GM18907 (cell line): ENCODE measurements at regions not wholly inside any gene's neighbourhood (a gene's known extent, or its start where the extent isn't known, plus 50 kb on each side); places are given as distances from the start of the nearest gene placed in this dataset.

Source experiments
- ATAC-seq: cut with Tn5 transposase; IDR thresholded peaks from one replicate; pipeline ENCODE4 v1.9.1; 2021; ENCODE audit warnings: mild to moderate bottlenecking, moderate library complexity; ENCODE audit not compliant: unreplicated experiment

GRCh38 chr15:61420546-61420945, 191.4 kb upstream of the RORA start:
- no peak for ATAC-seq

DNA sequence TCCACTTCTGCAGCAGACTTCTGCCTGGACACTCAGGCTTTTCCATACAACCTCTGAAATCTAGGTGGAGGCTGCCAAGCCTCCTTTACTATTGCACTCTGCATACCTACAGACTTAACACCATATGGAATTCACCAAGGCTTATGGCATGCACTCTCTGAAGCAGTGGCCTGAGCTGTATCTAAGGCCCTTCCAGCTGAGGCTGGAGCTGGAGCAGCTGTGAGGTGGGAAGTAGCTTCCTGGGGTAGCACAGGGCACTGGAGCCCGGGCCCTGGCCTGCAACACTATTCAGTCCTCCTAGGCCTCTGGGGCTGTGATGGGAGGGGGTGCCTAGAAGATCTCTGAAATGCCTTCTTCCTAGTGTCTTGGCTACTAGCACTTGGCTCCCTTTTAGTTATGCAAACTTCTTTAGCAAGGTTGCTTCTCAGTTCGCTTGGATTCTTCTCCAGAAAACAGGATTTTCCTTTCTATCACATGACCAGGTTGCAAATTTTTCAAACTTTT, 186.6 kb upstream of the RORA start:
- no peak for ATAC-seq

GRCh38 chr15:61411902-61412510, 182.9 kb upstream of the RORA start:
- ATAC-seq, result no peak

- no peak for ATAC-seq
Observed at GRCh38 chr15:61410662-61411061, 181.6 kb upstream of the RORA start.

- no peak for ATAC-seq
Observed at GRCh38 chr15:61404567-61404966, 175.5 kb upstream of the RORA start.

- no peak for ATAC-seq
Observed at GRCh38 chr15:61403884-61404283, 174.8 kb upstream of the RORA start.

- no peak for ATAC-seq
Observed at GRCh38 chr15:61401903-61402698, 173.0 kb upstream of the RORA start.

GRCh38 chr15:61398310-61398709, 169.2 kb upstream of the RORA start:
- no peak for ATAC-seq

- ATAC-seq, result no peak
Observed at GRCh38 chr15:61396235-61396919, 167.3 kb upstream of the RORA start.

- ATAC-seq, result no peak
Observed at GRCh38 chr15:61393949-61394348, 164.8 kb upstream of the RORA start.

GRCh38 chr15:61393524-61393923, 164.4 kb upstream of the RORA start:
- no peak for ATAC-seq

DNA sequence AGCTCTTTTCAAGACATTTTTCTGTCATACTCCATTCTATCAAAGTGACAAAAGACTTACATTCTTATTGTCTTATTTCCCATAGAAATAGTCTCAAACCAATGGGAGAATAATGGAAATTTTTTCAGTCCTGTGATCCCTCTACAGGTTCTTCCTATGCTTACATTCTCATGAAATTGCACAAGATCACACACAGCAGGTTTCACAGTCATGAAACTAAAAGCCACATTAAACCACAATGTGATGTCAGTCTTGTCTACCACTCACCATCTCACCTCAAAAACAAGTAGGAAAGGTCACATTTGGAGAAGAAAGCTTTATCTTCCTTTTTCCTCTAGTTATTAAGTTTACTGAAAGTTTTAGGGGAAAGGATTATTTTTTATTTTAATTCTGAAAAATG, 161.0 kb upstream of the RORA start:
- no peak for ATAC-seq

DNA sequence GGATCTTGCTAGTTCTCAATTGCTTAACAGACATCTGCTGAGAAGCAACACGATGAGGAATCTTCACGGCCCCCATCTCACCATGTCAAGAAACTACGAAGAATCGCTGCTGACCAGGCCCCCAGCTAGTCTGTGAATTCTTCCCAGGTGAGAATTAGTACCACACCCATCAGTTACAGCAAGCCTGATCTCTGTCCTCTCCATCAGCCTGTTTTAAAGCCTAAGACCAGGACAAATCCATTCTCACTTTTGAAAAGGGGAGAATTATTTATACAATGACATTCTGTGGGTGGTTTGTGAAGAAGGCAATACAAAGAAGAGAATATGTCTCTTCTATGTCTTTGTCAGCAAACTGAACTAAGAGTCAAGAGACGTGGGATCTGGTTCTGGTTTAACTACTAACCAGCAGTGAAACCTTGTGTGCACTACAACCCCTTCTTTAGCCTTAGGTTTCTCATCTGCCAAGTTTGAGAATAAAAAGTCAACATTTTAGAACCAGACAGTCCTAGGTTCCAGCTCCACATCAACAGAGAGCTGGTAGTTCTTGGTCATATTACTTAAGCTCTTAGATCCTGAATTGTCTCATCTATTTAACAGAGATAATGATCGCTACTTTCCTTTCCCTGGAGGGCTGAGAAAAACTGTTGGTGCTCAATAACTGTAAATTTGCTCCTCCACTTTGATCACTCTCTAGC, 160.4 kb upstream of the RORA start:
- no peak for ATAC-seq

GRCh38 chr15:61387675-61388074, 158.6 kb upstream of the RORA start:
- ATAC-seq, result no peak

DNA sequence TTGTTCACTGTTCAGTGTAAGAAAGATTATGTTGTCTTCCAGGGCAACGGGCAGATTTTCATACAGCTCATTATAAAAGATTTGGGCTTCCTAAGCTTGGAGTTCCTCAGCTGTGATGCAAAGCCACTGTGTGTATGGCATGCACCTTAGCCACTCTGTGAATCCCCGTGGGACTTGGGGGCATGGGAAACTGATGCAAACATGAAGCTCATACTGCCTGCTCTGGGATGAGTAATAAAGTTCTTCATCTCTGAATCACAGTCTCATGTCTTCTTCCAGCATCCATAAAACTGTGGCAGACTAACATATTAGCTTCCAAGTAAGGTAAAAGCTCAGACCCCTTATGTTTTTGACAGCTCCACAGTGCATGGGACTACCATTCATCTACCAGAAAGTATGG, 154.3 kb upstream of the RORA start:
- ATAC-seq, result no peak

DNA sequence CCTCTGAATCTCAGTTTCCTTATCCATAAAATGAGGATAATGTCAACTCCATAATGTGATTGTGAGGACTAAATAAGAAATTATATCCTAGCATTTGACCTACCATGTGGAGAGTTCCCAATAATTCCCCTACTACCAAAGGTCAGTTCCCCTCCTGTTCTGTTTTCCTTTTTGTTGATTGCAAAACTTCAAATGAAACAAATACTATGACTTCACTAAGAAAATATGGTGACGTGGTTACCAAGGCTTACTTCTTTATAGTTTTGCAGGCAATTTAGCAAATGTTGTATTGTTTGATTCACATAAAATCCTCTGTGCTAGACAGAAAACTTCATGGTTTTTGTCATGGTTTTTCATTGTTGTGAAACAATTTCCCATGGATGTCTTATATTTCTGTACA, 153.8 kb upstream of the RORA start:
- ATAC-seq, result no peak

- no peak for ATAC-seq
Observed at GRCh38 chr15:61381501-61381900, 152.4 kb upstream of the RORA start.

GRCh38 chr15:61380270-61380669, 151.2 kb upstream of the RORA start:
- ATAC-seq, result no peak

GRCh38 chr15:61379005-61379404, 149.9 kb upstream of the RORA start:
- ATAC-seq, result no peak

DNA sequence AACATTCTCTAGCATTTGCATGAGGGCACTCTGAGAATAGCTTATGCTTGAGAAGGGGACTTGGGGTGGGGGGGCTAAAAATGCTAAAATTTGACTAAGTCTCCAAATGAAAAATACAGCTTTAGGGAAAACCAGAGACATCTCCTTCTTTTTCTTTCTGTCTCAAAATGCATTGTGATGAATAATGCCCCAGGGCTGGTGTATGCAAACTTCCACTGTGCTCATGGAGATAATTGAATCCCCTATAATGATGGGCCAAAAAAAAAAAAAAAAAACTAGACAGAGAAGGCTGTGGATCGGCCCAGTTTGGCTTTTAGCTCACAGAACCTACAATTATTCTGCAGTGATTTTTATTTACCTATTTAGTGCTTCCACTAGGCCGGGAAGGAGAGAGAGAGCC, 147.9 kb upstream of the RORA start:
- ATAC-seq, result no peak

- ATAC-seq, result no peak
Observed at GRCh38 chr15:61376516-61376915, 147.4 kb upstream of the RORA start.
